ENCODE measurements at regions not wholly inside any gene's neighbourhood (a gene's known extent, or its start where the extent isn't known, plus 50 kb on each side); places are given as distances from the start of the nearest gene placed in this dataset.
"Not testable (repeated sequence)": the region's sequence is repeated elsewhere in the genome, so short reads cannot be mapped to it uniquely, and the experiment has no call there.

- H3K4me1 ChIP-seq (ENCODE audit: low read length); H3K27me3 ChIP-seq (ENCODE audit: low read length); H3K36me3 ChIP-seq (ENCODE audit: insufficient read depth, low read length); H3K9ac ChIP-seq (ENCODE audit: low read length); H3K9me2 ChIP-seq (replicated peaks; ENCODE audit: insufficient read depth, low read length); H3K79me2 ChIP-seq (ENCODE audit: low read length); H3K4me3 ChIP-seq (ENCODE audit: low read length); H4K20me1 ChIP-seq (ENCODE audit: insufficient read depth, low read depth, low read length); H3K27ac ChIP-seq (ENCODE audit: low read length); H3K9me3 ChIP-seq (ENCODE audit: low read length); DNase-seq; H2AFZ ChIP-seq (ENCODE audit: low read length); H3K4me2 ChIP-seq (ENCODE audit: low read depth, low read length, poor library complexity, severe bottlenecking): not testable (repeated sequence)
Measured at GRCh38 chr9:102603198-102604195, 391.6 kb upstream of the CYLC2 start.

DNA sequence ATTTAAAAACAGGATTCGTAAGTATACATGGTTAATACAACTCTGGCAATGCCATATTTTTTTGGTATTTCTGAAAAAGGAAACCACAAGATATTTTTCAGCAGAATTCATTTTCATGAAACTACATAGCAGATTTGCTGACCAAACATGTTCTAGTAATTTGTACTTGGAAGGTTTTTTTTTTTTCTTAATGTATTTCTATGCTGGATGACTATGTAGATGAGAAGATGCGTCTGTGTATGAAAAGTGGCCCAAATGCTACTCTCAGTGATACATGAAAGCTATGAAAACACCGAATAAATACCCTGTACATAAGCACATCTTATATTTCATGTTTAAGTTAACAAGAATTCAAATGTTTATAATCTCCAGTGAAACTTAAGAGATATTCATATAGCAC, 400.9 kb upstream of the CYLC2 start:
- Histone ChIP-seq H3K4me2 (ENCODE audit: low read depth, low read length, poor library complexity, severe bottlenecking) (no peak overlapping the region), H3K79me2 (ENCODE audit: low read length) (no peaks in the 10 kb centered on the region), H3K9ac (ENCODE audit: low read length) (no peak overlapping the region), H3K27ac (ENCODE audit: low read length) (no peak overlapping the region), H3K4me1 (ENCODE audit: low read length) (no peaks in the 10 kb centered on the region), H3K27me3 (ENCODE audit: low read length) (no peaks in the 10 kb centered on the region), H4K20me1 (ENCODE audit: insufficient read depth, low read depth, low read length) (no peaks in the 10 kb centered on the region), H3K4me3 (ENCODE audit: low read length) (no peak overlapping the region), H2AFZ (ENCODE audit: low read length) (no peak overlapping the region), H3K36me3 (ENCODE audit: insufficient read depth, low read length) (no peaks in the 10 kb centered on the region), H3K9me2 (replicated peaks; ENCODE audit: insufficient read depth, low read length) (no peaks in the 10 kb centered on the region), H3K9me3 (ENCODE audit: low read length) (peaks cover 5% of the 10 kb centered on the region)
- no peak for DNase-seq

- H4K20me1 ChIP-seq (ENCODE audit: insufficient read depth, low read depth, low read length), result no peaks in the 10 kb centered on the region
Measured at GRCh38 chr9:102587281-102587680, 407.9 kb upstream of the CYLC2 start.

GRCh38 chr9:102569436-102569835, 425.7 kb upstream of the CYLC2 start:
- H3K27me3 ChIP-seq (ENCODE audit: low read length), result no peaks in the 10 kb centered on the region
- H2AFZ ChIP-seq (ENCODE audit: low read length), result no peak overlapping the region
- H3K9me2 ChIP-seq (replicated peaks; ENCODE audit: insufficient read depth, low read length), result no peaks in the 10 kb centered on the region
- no peaks in the 10 kb centered on the region for H3K36me3 ChIP-seq (ENCODE audit: insufficient read depth, low read length)
- no peak overlapping the region for H3K4me3 ChIP-seq (ENCODE audit: low read length)
- no peak overlapping the region for H3K4me2 ChIP-seq (ENCODE audit: low read depth, low read length, poor library complexity, severe bottlenecking)
- no peak overlapping the region for H3K9ac ChIP-seq (ENCODE audit: low read length)
- H3K79me2 ChIP-seq (ENCODE audit: low read length), result no peaks in the 10 kb centered on the region
- no peaks in the 10 kb centered on the region for H3K4me1 ChIP-seq (ENCODE audit: low read length)
- DNase-seq, result no peak
- no peaks in the 10 kb centered on the region for H4K20me1 ChIP-seq (ENCODE audit: insufficient read depth, low read depth, low read length)
- H3K9me3 ChIP-seq (ENCODE audit: low read length), result peaks cover 20% of the 10 kb centered on the region
- H3K27ac ChIP-seq (ENCODE audit: low read length), result no peak overlapping the region

More at GRCh38 chr9:102587281-102587680, 407.9 kb upstream of the CYLC2 start:
- DNase-seq, result no peak
- Histone ChIP-seq H3K4me1 (ENCODE audit: low read length) (no peaks in the 10 kb centered on the region), H3K9me3 (ENCODE audit: low read length) (peaks cover 22% of the 10 kb centered on the region), H3K27me3 (ENCODE audit: low read length) (no peaks in the 10 kb centered on the region), H3K9ac (ENCODE audit: low read length) (no peak overlapping the region), H3K9me2 (replicated peaks; ENCODE audit: insufficient read depth, low read length) (no peaks in the 10 kb centered on the region), H2AFZ (ENCODE audit: low read length) (no peak overlapping the region), H3K4me2 (ENCODE audit: low read depth, low read length, poor library complexity, severe bottlenecking) (peak overlapping the region; percentile 7), H3K27ac (ENCODE audit: low read length) (no peak overlapping the region), H3K4me3 (ENCODE audit: low read length) (no peak overlapping the region), H3K79me2 (ENCODE audit: low read length) (no peaks in the 10 kb centered on the region), H3K36me3 (ENCODE audit: insufficient read depth, low read length) (no peaks in the 10 kb centered on the region)

GRCh38 chr9:102551346-102551745, 443.8 kb upstream of the CYLC2 start:
- H3K9me2 ChIP-seq (replicated peaks; ENCODE audit: insufficient read depth, low read length), result no peaks in the 10 kb centered on the region

DNA sequence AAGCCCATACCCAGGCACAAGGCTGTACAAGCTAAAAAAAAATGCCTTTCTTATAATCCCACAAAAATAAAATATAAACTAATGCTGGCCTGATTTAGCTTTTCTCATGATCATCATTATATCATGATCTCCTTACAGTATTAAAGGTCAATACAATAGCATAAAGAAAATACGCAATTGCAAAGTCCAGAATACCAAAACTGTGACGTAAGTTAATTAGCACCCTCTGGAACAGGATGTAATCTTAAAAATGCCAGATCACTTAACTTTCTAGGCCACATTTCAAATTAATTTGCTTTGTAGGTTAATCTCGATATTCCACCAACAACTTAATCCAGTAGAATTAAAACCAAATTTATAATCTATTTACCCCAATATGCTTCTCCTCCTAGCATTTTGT, 444.2 kb upstream of the CYLC2 start:
- no peak overlapping the region for H3K4me3 ChIP-seq (ENCODE audit: low read length)
- no peaks in the 10 kb centered on the region for H3K27me3 ChIP-seq (ENCODE audit: low read length)
- peaks cover 37% of the 10 kb centered on the region for H3K9me3 ChIP-seq (ENCODE audit: low read length)
- no peaks in the 10 kb centered on the region for H4K20me1 ChIP-seq (ENCODE audit: insufficient read depth, low read depth, low read length)
- H3K9ac ChIP-seq (ENCODE audit: low read length), result no peak overlapping the region
- H3K4me1 ChIP-seq (ENCODE audit: low read length), result no peaks in the 10 kb centered on the region
- H2AFZ ChIP-seq (ENCODE audit: low read length), result no peak overlapping the region
- H3K36me3 ChIP-seq (ENCODE audit: insufficient read depth, low read length), result no peaks in the 10 kb centered on the region
- DNase-seq, result no peak
- no peaks in the 10 kb centered on the region for H3K9me2 ChIP-seq (replicated peaks; ENCODE audit: insufficient read depth, low read length)
- no peak overlapping the region for H3K4me2 ChIP-seq (ENCODE audit: low read depth, low read length, poor library complexity, severe bottlenecking)
- no peak overlapping the region for H3K27ac ChIP-seq (ENCODE audit: low read length)
- H3K79me2 ChIP-seq (ENCODE audit: low read length), result no peaks in the 10 kb centered on the region

More at GRCh38 chr9:102551346-102551745, 443.8 kb upstream of the CYLC2 start:
- no peak for DNase-seq
- Histone ChIP-seq H3K9ac (ENCODE audit: low read length) (no peak overlapping the region), H3K9me3 (ENCODE audit: low read length) (peaks cover 39% of the 10 kb centered on the region), H3K4me2 (ENCODE audit: low read depth, low read length, poor library complexity, severe bottlenecking) (no peak overlapping the region), H3K79me2 (ENCODE audit: low read length) (no peaks in the 10 kb centered on the region), H3K4me1 (ENCODE audit: low read length) (no peaks in the 10 kb centered on the region), H3K36me3 (ENCODE audit: insufficient read depth, low read length) (no peaks in the 10 kb centered on the region), H3K4me3 (ENCODE audit: low read length) (no peak overlapping the region), H3K27me3 (ENCODE audit: low read length) (no peaks in the 10 kb centered on the region), H3K27ac (ENCODE audit: low read length) (no peak overlapping the region), H4K20me1 (ENCODE audit: insufficient read depth, low read depth, low read length) (no peaks in the 10 kb centered on the region), H2AFZ (ENCODE audit: low read length) (no peak overlapping the region)

DNA sequence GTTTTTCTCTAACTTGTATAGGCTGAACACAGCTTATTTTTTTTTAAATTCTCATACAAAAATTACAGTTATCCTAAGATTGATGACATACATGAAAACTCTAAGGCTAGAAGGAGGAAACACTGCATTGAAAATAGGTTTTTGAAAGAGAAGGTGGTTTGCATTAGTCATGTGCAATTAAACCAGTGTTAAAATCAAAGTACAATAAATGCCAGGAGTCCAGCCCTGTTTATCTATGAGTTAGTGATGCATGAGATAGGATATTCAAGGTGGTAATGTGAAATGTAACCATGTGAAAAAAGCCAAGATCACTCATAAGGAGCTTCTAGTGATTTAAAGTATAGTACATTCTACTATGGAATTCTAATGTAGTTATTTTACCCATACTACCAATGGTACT, 444.9 kb upstream of the CYLC2 start:
- Histone ChIP-seq H3K4me1 (ENCODE audit: low read length) (no peaks in the 10 kb centered on the region), H3K36me3 (ENCODE audit: insufficient read depth, low read length) (no peaks in the 10 kb centered on the region), H3K79me2 (ENCODE audit: low read length) (no peaks in the 10 kb centered on the region), H3K9ac (ENCODE audit: low read length) (no peak overlapping the region), H3K9me3 (ENCODE audit: low read length) (peaks cover 31% of the 10 kb centered on the region), H3K4me3 (ENCODE audit: low read length) (no peak overlapping the region), H3K27ac (ENCODE audit: low read length) (no peak overlapping the region), H3K27me3 (ENCODE audit: low read length) (no peaks in the 10 kb centered on the region), H3K9me2 (replicated peaks; ENCODE audit: insufficient read depth, low read length) (no peaks in the 10 kb centered on the region), H4K20me1 (ENCODE audit: insufficient read depth, low read depth, low read length) (no peaks in the 10 kb centered on the region), H2AFZ (ENCODE audit: low read length) (no peak overlapping the region), H3K4me2 (ENCODE audit: low read depth, low read length, poor library complexity, severe bottlenecking) (no peak overlapping the region)
- no peak for DNase-seq

DNA sequence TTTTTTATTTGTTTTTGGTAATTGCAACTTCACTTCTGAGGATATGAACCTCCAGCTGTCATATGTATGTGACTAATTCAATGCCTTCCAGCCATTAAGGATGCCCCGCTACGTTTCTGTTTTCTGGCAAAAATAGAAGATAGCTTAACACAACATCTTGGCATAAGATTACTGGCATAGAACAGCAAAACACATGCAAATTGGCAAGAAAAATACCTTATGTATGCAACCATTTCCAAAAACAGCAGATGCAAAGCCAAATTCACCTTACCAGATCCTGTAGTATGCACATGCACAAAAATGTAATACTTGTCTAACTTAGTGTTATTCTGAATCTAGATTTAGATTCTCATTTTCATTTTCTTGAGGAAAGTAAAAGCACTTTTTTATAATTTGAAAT, 461.1 kb upstream of the CYLC2 start:
- no peaks in the 10 kb centered on the region for H3K4me1 ChIP-seq (ENCODE audit: low read length)
- no peaks in the 10 kb centered on the region for H3K27me3 ChIP-seq (ENCODE audit: low read length)
- H3K9ac ChIP-seq (ENCODE audit: low read length), result no peak overlapping the region
- no peaks in the 10 kb centered on the region for H3K79me2 ChIP-seq (ENCODE audit: low read length)
- H3K36me3 ChIP-seq (ENCODE audit: insufficient read depth, low read length), result no peaks in the 10 kb centered on the region
- no peak overlapping the region for H3K4me2 ChIP-seq (ENCODE audit: low read depth, low read length, poor library complexity, severe bottlenecking)
- H3K9me2 ChIP-seq (replicated peaks; ENCODE audit: insufficient read depth, low read length), result no peaks in the 10 kb centered on the region
- no peak overlapping the region for H2AFZ ChIP-seq (ENCODE audit: low read length)
- no peak overlapping the region for H3K4me3 ChIP-seq (ENCODE audit: low read length)
- H4K20me1 ChIP-seq (ENCODE audit: insufficient read depth, low read depth, low read length), result no peaks in the 10 kb centered on the region
- H3K27ac ChIP-seq (ENCODE audit: low read length), result no peak overlapping the region
- peaks cover 31% of the 10 kb centered on the region for H3K9me3 ChIP-seq (ENCODE audit: low read length)
- DNase-seq, result no peak
